B cell (primary cell): ENCODE measurements at regions not wholly inside any gene's neighbourhood (a gene's known extent, or its start where the extent isn't known, plus 50 kb on each side); places are given as distances from the start of the nearest gene placed in this dataset.

Experiments
- ATAC-seq: fragments of 200-7000 bp; cut with Tn5 transposase; one replicate; pipeline ENCODE4 v1.10.0; 2021; ENCODE audit warnings: low read depth, mild to moderate bottlenecking, moderate number of reproducible peaks, moderate library complexity
- CTCF ChIA-PET: fragments of 350-600 bp; sonication (Branson Sonifier 250); formaldehyde crosslinking; loops from one replicate; lab custom pipeline; 2021; ENCODE audit warnings: antibody characterized with exemption, inconsistent platforms; lab: Charles Lee
- POLR2A ChIA-PET: fragments of 350-600 bp; sonication (Branson Sonifier 250); formaldehyde crosslinking; loops from one replicate; lab custom pipeline; 2021; ENCODE audit warnings: antibody characterized with exemption; lab: Charles Lee
- DNase-seq: peaks from one replicate; pipeline ENCODE4 v3.0.0; 2013
- H2AFZ ChIP-seq: 2 replicates; pipeline ENCODE4 v1.6.1; 2012; ENCODE audit warnings: mild to moderate bottlenecking, low read depth, low read length; ENCODE audit not compliant: insufficient read depth, poor library complexity, severe bottlenecking
- H3K27ac ChIP-seq, 2 donors: 1 replicate in 1 of 2; 2 replicates in 1 of 2; pipeline ENCODE4 v1.5.1; 2012 to 2013; ENCODE audit warnings: low read length in 2 of 2, mild to moderate bottlenecking in 2 of 2, moderate library complexity in 1 of 2
- H3K27me3 ChIP-seq, 4 experiments: fragments of 200-600 bp in 1 of 4; sonication (generic) in 1 of 4; replicated peaks in 1 of 4; 1 replicate in 2 of 4; 2 replicates in 2 of 4; pipeline versions ENCODE4 v1.6.1 to v1.7.0; 2013 to 2016; ENCODE audit warnings: low read length in 3 of 4, mild to moderate bottlenecking in 2 of 4, mixed read lengths in 1 of 4, moderate library complexity in 1 of 4; ENCODE audit not compliant: insufficient read depth in 4 of 4, control insufficient read depth in 3 of 4; ENCODE audit errors: control extremely low read depth in 1 of 4
- H3K36me3 ChIP-seq, 2 experiments: replicated peaks in 1 of 2; 1 replicate in 1 of 2; 2 replicates in 1 of 2; pipeline versions ENCODE4 v1.6.1 to v1.7.1; 2013; ENCODE audit warnings: low read length in 1 of 2; ENCODE audit not compliant: insufficient read depth in 2 of 2, control insufficient read depth in 1 of 2; ENCODE audit errors: control extremely low read depth in 1 of 2, extremely low read depth in 1 of 2
- H3K4me1 ChIP-seq, 2 donors: fragments of 200-600 bp in 1 of 2; sonication (generic) in 1 of 2; 1 replicate in 1 of 2; 2 replicates in 1 of 2; pipeline versions ENCODE4 v1.5.1 to v1.6.1; 2013 to 2017; ENCODE audit warnings: low read length in 2 of 2; ENCODE audit not compliant: control insufficient read depth in 2 of 2, insufficient read depth in 2 of 2
- H3K4me2 ChIP-seq: replicated peaks from 2 replicates; pipeline ENCODE3; 2012; ENCODE audit warnings: mild to moderate bottlenecking, low read depth, low read length; ENCODE audit not compliant: poor library complexity, severe bottlenecking
- H3K4me3 ChIP-seq, 5 experiments: fragments of 200-600 bp in 1 of 5; sonication (generic) in 1 of 5; 1 replicate in 3 of 5; 2 replicates in 2 of 5; pipeline versions ENCODE4 v1.5.1 to v1.7.0; 2011 to 2016; ENCODE audit warnings: low read length in 4 of 5, mild to moderate bottlenecking in 4 of 5, low read depth in 2 of 5, control low read depth in 1 of 5, moderate library complexity in 1 of 5; ENCODE audit not compliant: insufficient read depth in 1 of 5; ENCODE audit errors: control extremely low read depth in 1 of 5, extremely low read depth in 1 of 5
- H3K79me2 ChIP-seq: fragments of 200-600 bp; sonication (generic); one replicate; pipeline ENCODE4 v1.6.0; 2016; ENCODE audit warnings: low read length; ENCODE audit not compliant: control insufficient read depth, insufficient read depth
- H3K9ac ChIP-seq: fragments of 200-600 bp; sonication (generic); 2 replicates; pipeline ENCODE4 v1.6.1; 2017; ENCODE audit warnings: mild to moderate bottlenecking, low read length, moderate library complexity
- H3K9me3 ChIP-seq, 3 donors: one replicate each; pipeline versions ENCODE4 v1.6.1 to v1.7.1; 2013; ENCODE audit warnings: low read length in 2 of 3; ENCODE audit not compliant: control insufficient read depth in 2 of 3, insufficient read depth in 1 of 3; ENCODE audit errors: control extremely low read depth in 1 of 3
- H4K20me1 ChIP-seq: 2 replicates; pipeline ENCODE4 v1.6.0; 2012; ENCODE audit warnings: mild to moderate bottlenecking, low read length; ENCODE audit not compliant: insufficient read depth, control insufficient read depth, poor library complexity, severe bottlenecking
- H3K27ac Mint-ChIP-seq: one replicate; pipeline ENCODE4 v1.8.0; 2021; ENCODE audit warnings: mixed read lengths
- H3K27me3 Mint-ChIP-seq: one replicate; pipeline ENCODE4 v1.8.0; 2021; ENCODE audit warnings: mixed read lengths
- H3K4me1 Mint-ChIP-seq: one replicate; pipeline ENCODE4 v1.8.0; 2021; ENCODE audit warnings: mixed read lengths
- H3K4me3 Mint-ChIP-seq: one replicate; pipeline ENCODE4 v1.8.0; 2021; ENCODE audit warnings: mixed read lengths
- H3K9me3 Mint-ChIP-seq: one replicate; pipeline ENCODE4 v1.8.0; 2022; ENCODE audit warnings: mixed read lengths; ENCODE audit not compliant: insufficient read depth
- CTCF ChIP-seq: fragments of 200-600 bp; IDR thresholded peaks from one replicate; pipeline ENCODE4 v1.8.0; 2022; ENCODE audit warnings: antibody characterized with exemption, mild to moderate bottlenecking
- EZH2 ChIP-seq: IDR thresholded peaks from 2 replicates; pipeline ENCODE4 v1.6.1; 2012; ENCODE audit warnings: borderline replicate concordance, low read depth, mild to moderate bottlenecking, moderate library complexity, low read length; ENCODE audit not compliant: insufficient read depth, poor library complexity, severe bottlenecking
- WGBS: methylation state at CpG from one replicate; pipeline ENCODE4 v1.1.5; 2013; ENCODE audit warnings: missing lambda C conversion rate; ENCODE audit not compliant: insufficient coverage; 5-methylcytosine and 5-hydroxymethylcytosine counted together
- intact Hi-C: fragments of 100-400 bp; cut with micrococcal nuclease; formaldehyde crosslinking; loops from one replicate; pipeline ENCODE4 v1.10.0; 2022

DNA sequence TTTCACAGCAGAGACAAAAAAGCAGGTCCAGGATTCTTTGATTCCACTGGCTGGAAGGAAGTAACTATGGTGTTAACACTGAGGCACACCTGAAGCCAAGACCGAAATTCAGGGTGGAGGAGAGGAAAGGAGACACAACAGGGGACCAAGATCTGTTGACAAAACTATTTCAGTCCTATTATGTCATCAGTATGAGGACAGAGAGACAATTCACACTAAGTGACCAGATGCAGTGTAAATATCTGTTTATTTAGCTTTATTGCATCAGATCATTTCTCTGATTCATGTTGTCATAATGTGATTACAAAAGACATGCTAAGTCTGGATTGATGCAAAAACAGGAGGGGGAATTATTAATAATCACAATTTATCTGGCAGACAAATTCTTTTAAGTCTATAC, 118.8 kb downstream of the SIPA1L2 start:
- no peak for DNase-seq
- Histone ChIP-seq H3K9ac (no peak overlapping the region), H2AFZ (no peak overlapping the region), H3K4me3 (no peak overlapping the region), H4K20me1 (no peaks in the 10 kb centered on the region), H3K27me3 (peaks cover 0 to 2% (median 0%) of the 10 kb centered on the region in 4 experiments), H3K27ac (no peak overlapping the region), H3K4me2 (no peak overlapping the region), H3K4me1 (no peaks in the 10 kb centered on the region), H3K9me3 (peaks cover 0 to 2% (median 0%) of the 10 kb centered on the region in 3 donors), H3K36me3 (no peaks in the 10 kb centered on the region), H3K79me2 (no peaks in the 10 kb centered on the region)
- ChIA-PET CTCF (no interaction called here), POLR2A (no interaction called here)
- H3K4me3 Mint-ChIP-seq = no peak overlapping the region
- peaks cover 13% of the 10 kb centered on the region for H3K27me3 Mint-ChIP-seq
- H3K4me1 Mint-ChIP-seq = no peaks in the 10 kb centered on the region
- no peaks in the 10 kb centered on the region for H3K9me3 Mint-ChIP-seq
- no CpG with 5 or more reads among the region's 1 CpG for WGBS
- H3K27ac Mint-ChIP-seq = no peak overlapping the region
- no peak for ATAC-seq
- intact Hi-C loops = no loop called here
- TF ChIP-seq CTCF = no peak
- no peak for TF ChIP-seq EZH2

DNA sequence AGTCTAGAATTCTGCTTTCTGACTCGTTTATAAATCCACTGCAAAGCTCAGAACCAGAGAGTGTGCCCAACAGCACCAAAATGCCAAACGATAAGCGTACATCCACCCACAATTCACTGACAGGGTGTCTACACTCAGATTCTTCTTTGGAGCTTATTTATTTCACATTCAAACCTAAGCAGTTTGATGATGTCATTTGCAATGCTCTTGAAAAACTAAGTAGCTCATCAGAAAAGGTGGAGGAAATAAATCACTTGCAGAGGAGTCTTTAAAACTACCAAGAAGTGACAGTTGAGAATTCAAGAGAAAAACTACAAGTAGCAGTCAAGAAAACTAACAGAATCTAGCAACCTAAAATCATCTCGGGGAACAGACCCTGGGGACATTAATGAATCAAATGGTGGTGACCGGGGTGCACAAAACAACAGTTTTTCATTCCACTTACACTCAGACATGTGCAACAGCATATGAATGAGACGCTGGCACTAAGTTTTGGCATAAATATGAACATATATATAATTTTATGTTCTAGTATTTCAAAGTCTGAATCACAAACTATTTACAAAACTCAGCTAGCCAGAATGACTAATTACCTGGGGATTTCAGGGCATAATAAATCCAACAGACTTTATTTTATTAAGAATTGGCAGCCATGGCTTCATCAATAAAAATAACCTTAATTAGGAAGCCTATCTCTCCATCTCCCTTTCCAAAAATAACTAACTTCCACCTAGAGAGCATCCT, 119.4 kb downstream of the SIPA1L2 start:
- H3K9me3 Mint-ChIP-seq = no peaks in the 10 kb centered on the region
- CTCF ChIA-PET = no interaction called here
- TF ChIP-seq EZH2 (no peak), CTCF (no peak)
- no peaks in the 10 kb centered on the region for H3K4me1 ChIP-seq
- H3K27me3 Mint-ChIP-seq = peaks cover 18% of the 10 kb centered on the region
- intact Hi-C loops = no loop called here
- H3K36me3 ChIP-seq = no peaks in the 10 kb centered on the region
- H3K27ac ChIP-seq = no peak overlapping the region
- H3K9ac ChIP-seq = no peak overlapping the region
- WGBS = 88% methylated on average over 2 of the region's 6 CpGs
- POLR2A ChIA-PET = no interaction called here
- peaks cover 0 to 2% (median 0%) of the 10 kb centered on the region in 4 experiments for H3K27me3 ChIP-seq
- no peaks in the 10 kb centered on the region for H3K4me1 Mint-ChIP-seq
- no peak overlapping the region for H3K4me3 Mint-ChIP-seq
- ATAC-seq = no peak
- no peak overlapping the region for H2AFZ ChIP-seq
- H3K4me3 ChIP-seq = no peak overlapping the region
- H3K27ac Mint-ChIP-seq = no peak overlapping the region
- H3K4me2 ChIP-seq = no peak overlapping the region
- H4K20me1 ChIP-seq = no peaks in the 10 kb centered on the region
- no peaks in the 10 kb centered on the region for H3K79me2 ChIP-seq
- no peak for DNase-seq
- H3K9me3 ChIP-seq = peaks cover 0 to 2% (median 0%) of the 10 kb centered on the region in 3 donors
